H1 (cell line): ENCODE measurements at regions not wholly inside any gene's neighbourhood (a gene's known extent, or its start where the extent isn't known, plus 50 kb on each side); places are given as distances from the start of the nearest gene placed in this dataset.

Experiments
- CTCF ChIA-PET: fragments of 300-600 bp; sonication (Branson Sonifier 250); formaldehyde crosslinking; loops from one replicate; lab custom pipeline; 2021; ENCODE audit not compliant: partially characterized antibody; lab: Charles Lee
- POLR2A ChIA-PET: fragments of 300-600 bp; sonication (Branson Sonifier 250); formaldehyde crosslinking; loops from one replicate; lab custom pipeline; 2021; ENCODE audit warnings: inconsistent platforms; ENCODE audit not compliant: partially characterized antibody; lab: Charles Lee
- DNase-seq, 2 experiments: peaks; one replicate each; pipeline versions ENCODE4 v3.0.0 to v3.0.0-alpha.2; 2010 to 2022; ENCODE audit warnings: low spot score in 2 of 2, low read depth in 1 of 2, mixed read lengths in 1 of 2
- FAIRE-seq: peaks from 2 replicates; lab custom pipeline; 2011; peaks lifted over from hg19 to GRCh38; lab: Jason Lieb, UNC
- H2AFZ ChIP-seq: 2 replicates; pipeline ENCODE4 v1.8.1; 2012; ENCODE audit warnings: low read length, inconsistent platforms
- H2AK5ac ChIP-seq: 2 replicates; pipeline ENCODE4 v1.6.1; 2013; ENCODE audit warnings: low read depth, low read length
- H2BK120ac ChIP-seq: replicated peaks from 2 replicates; pipeline ENCODE3; 2013; ENCODE audit warnings: low read depth, low read length, inconsistent platforms
- H2BK12ac ChIP-seq: 2 replicates; pipeline ENCODE4 v1.6.1; 2013; ENCODE audit warnings: low read depth, low read length
- H2BK15ac ChIP-seq: 2 replicates; pipeline ENCODE4 v1.6.1; 2013; ENCODE audit warnings: low read length
- H2BK20ac ChIP-seq: 2 replicates; pipeline ENCODE4 v1.6.1; 2013; ENCODE audit warnings: low read length
- H2BK5ac ChIP-seq: 2 replicates; pipeline ENCODE4 v1.6.1; 2013; ENCODE audit warnings: low read depth, low read length
- H3K14ac ChIP-seq: 2 replicates; pipeline ENCODE4 v1.6.1; 2013; ENCODE audit warnings: inconsistent platforms; ENCODE audit not compliant: insufficient read length
- H3K18ac ChIP-seq: 2 replicates; pipeline ENCODE4 v1.6.1; 2013; ENCODE audit warnings: low read length; ENCODE audit errors: extremely low read depth
- H3K23ac ChIP-seq: 2 replicates; pipeline ENCODE4 v1.6.1; 2013; ENCODE audit warnings: inconsistent platforms; ENCODE audit not compliant: insufficient read length
- H3K23me2 ChIP-seq: 2 replicates; pipeline ENCODE4 v1.6.1; 2013; ENCODE audit warnings: low read depth, low read length
- H3K27ac ChIP-seq: 2 replicates; pipeline ENCODE4 v1.6.1; 2011; ENCODE audit warnings: low read depth, low read length, inconsistent platforms
- H3K27me3 ChIP-seq, 4 experiments: replicated peaks in 1 of 4; 1 replicate in 1 of 4; 2 replicates in 3 of 4; pipeline versions ENCODE4 v1.6.1 to v1.8.1; 2011 to 2013; ENCODE audit warnings: low read length in 3 of 4, mild to moderate bottlenecking in 3 of 4, inconsistent platforms in 2 of 4, mixed read lengths in 2 of 4, moderate library complexity in 1 of 4; ENCODE audit not compliant: control insufficient read depth in 3 of 4, insufficient read depth in 3 of 4; ENCODE audit errors: extremely low read depth in 1 of 4
- H3K36me3 ChIP-seq, 4 experiments: 2 replicates each; pipeline versions ENCODE4 v1.6.1 to v1.8.1; 2011 to 2013; ENCODE audit warnings: mild to moderate bottlenecking in 4 of 4, low read length in 3 of 4, moderate library complexity in 2 of 4, control low read depth in 1 of 4, inconsistent platforms in 1 of 4; ENCODE audit not compliant: insufficient read depth in 4 of 4, control insufficient read depth in 2 of 4
- H3K4ac ChIP-seq: replicated peaks from 2 replicates; pipeline ENCODE3; 2013; ENCODE audit warnings: low read length, low read depth, mixed read lengths, inconsistent platforms; ENCODE audit not compliant: insufficient read length
- H3K4me1 ChIP-seq, 4 experiments: replicated peaks in 1 of 4; 1 replicate in 1 of 4; 2 replicates in 3 of 4; pipeline versions ENCODE4 v1.6.1 to v1.8.1; 2011 to 2013; ENCODE audit warnings: low read length in 3 of 4, inconsistent platforms in 2 of 4, mixed read lengths in 1 of 4; ENCODE audit not compliant: insufficient read depth in 4 of 4, control insufficient read depth in 3 of 4
- H3K4me2 ChIP-seq, 2 experiments: 2 replicates each; pipeline versions ENCODE4 v1.6.1 to v1.8.1; 2011 to 2013; ENCODE audit warnings: low read depth in 2 of 2, low read length in 2 of 2, control low read depth in 1 of 2, inconsistent platforms in 1 of 2, mild to moderate bottlenecking in 1 of 2; ENCODE audit not compliant: insufficient read depth in 1 of 2
- H3K4me3 ChIP-seq, 4 experiments: fragments of 200-600, 300-600 bp in 1 of 4; sonication (generic), shearing (Covaris generic), sonication (Bioruptor Twin) in 1 of 4; 2 replicates each; pipeline versions ENCODE4 v1.5.1 to v1.8.1; 2011 to 2016; ENCODE audit warnings: low read length in 4 of 4, low read depth in 3 of 4, control low read depth in 2 of 4, inconsistent platforms in 2 of 4, mild to moderate bottlenecking in 2 of 4, mixed read lengths in 1 of 4, moderate library complexity in 1 of 4; ENCODE audit not compliant: insufficient read depth in 2 of 4; ENCODE audit errors: extremely low read depth in 1 of 4
- H3K56ac ChIP-seq: replicated peaks from 2 replicates; pipeline ENCODE3; 2013; ENCODE audit warnings: low read depth, mild to moderate bottlenecking, mixed read lengths, low read length, inconsistent platforms; ENCODE audit not compliant: insufficient read length
- H3K79me1 ChIP-seq: 2 replicates; pipeline ENCODE4 v1.6.1; 2013; ENCODE audit warnings: low read depth, low read length, control low read depth
- H3K79me2 ChIP-seq, 2 experiments: 2 replicates each; pipeline versions ENCODE4 v1.6.1 to v1.8.1; 2012 to 2013; ENCODE audit warnings: low read length in 2 of 2, mild to moderate bottlenecking in 2 of 2, inconsistent platforms in 1 of 2; ENCODE audit not compliant: insufficient read depth in 2 of 2, control insufficient read depth in 1 of 2
- H3K9ac ChIP-seq, 4 experiments: replicated peaks in 1 of 4; 1 replicate in 1 of 4; 2 replicates in 3 of 4; pipeline versions ENCODE4 v1.6.1 to v1.8.1; 2011 to 2013; ENCODE audit warnings: low read depth in 3 of 4, low read length in 3 of 4, control low read depth in 2 of 4, mild to moderate bottlenecking in 2 of 4, moderate library complexity in 2 of 4, inconsistent platforms in 1 of 4; ENCODE audit errors: extremely low read depth in 1 of 4
- H3K9me3 ChIP-seq, 2 experiments: 2 replicates each; pipeline versions ENCODE4 v1.6.1 to v1.8.1; 2012 to 2013; ENCODE audit warnings: mild to moderate bottlenecking in 2 of 2, moderate library complexity in 2 of 2, control low read depth in 1 of 2, inconsistent platforms in 1 of 2, low read depth in 1 of 2, low read length in 1 of 2, mixed read lengths in 1 of 2; ENCODE audit not compliant: insufficient read depth in 2 of 2
- H4K20me1 ChIP-seq, 2 experiments: replicated peaks in 1 of 2; 2 replicates each; pipeline versions ENCODE3 to v1.8.1; 2011 to 2013; ENCODE audit warnings: inconsistent platforms in 2 of 2, low read length in 2 of 2, mild to moderate bottlenecking in 1 of 2; ENCODE audit not compliant: insufficient read depth in 2 of 2, control insufficient read depth in 1 of 2
- H4K5ac ChIP-seq: 2 replicates; pipeline ENCODE4 v1.6.1; 2013; ENCODE audit warnings: low read length, low read depth, mixed read lengths, inconsistent platforms; ENCODE audit not compliant: insufficient read length
- H4K8ac ChIP-seq: 2 replicates; pipeline ENCODE4 v1.8.0; 2013; ENCODE audit warnings: mild to moderate bottlenecking, moderate library complexity, low read length, inconsistent platforms; ENCODE audit not compliant: insufficient read depth; ENCODE audit errors: extremely low read depth
- H4K91ac ChIP-seq: replicated peaks from 2 replicates; pipeline ENCODE3; 2013; ENCODE audit warnings: low read length, mixed read lengths, inconsistent platforms; ENCODE audit not compliant: insufficient read length
- BCL11A ChIP-seq, 2 experiments: IDR thresholded peaks; one replicate each; pipeline ENCODE4 v1.6.1; 2011; ENCODE audit warnings: low read depth in 2 of 2, low read length in 2 of 2, mild to moderate bottlenecking in 2 of 2
- EP300 ChIP-seq, 2 experiments: IDR thresholded peaks; 1 replicate in 1 of 2; 2 replicates in 1 of 2; pipeline ENCODE4 v1.6.1; 2011 to 2012; ENCODE audit warnings: low read depth in 2 of 2, low read length in 2 of 2, mild to moderate bottlenecking in 2 of 2, borderline replicate concordance in 1 of 2, inconsistent platforms in 1 of 2, moderate library complexity in 1 of 2
- PHF8 ChIP-seq: fragments of 200-600 bp; sonication (generic); conservative IDR thresholded peaks from 2 replicates; pipeline ENCODE4 v1.7.1; 2012; ENCODE audit warnings: low read depth, mild to moderate bottlenecking, inconsistent platforms, low read length, moderate library complexity
- SP2 ChIP-seq: IDR thresholded peaks from 2 replicates; pipeline ENCODE4 v1.6.1; 2012; ENCODE audit warnings: mild to moderate bottlenecking, low read length, inconsistent platforms
- SRF ChIP-seq: IDR thresholded peaks from 2 replicates; pipeline ENCODE4 v1.6.1; 2011; ENCODE audit warnings: mild to moderate bottlenecking, low read depth, low read length, moderate library complexity
- ZNF274 ChIP-seq: IDR thresholded peaks from 2 replicates; pipeline ENCODE4 v1.7.0; 2012; ENCODE audit warnings: low read length, borderline replicate concordance; ENCODE audit errors: extremely low read depth
- WGBS, 2 experiments: shearing (Covaris generic) in 1 of 2; methylation state at CpG; one replicate each; pipeline versions ENCODE4 v1.1.6 to v1.1.7; 2013 to 2015; ENCODE audit warnings: low lambda C conversion rate in 2 of 2, mixed read lengths in 2 of 2, inconsistent platforms in 1 of 2, low coverage in 1 of 2, missing lambda C conversion rate in 1 of 2; ENCODE audit not compliant: insufficient replicate concordance in 2 of 2, insufficient coverage in 1 of 2, insufficient read length in 1 of 2; ENCODE audit errors: extremely low coverage in 1 of 2, missing lambda C conversion rate in 1 of 2; 5-methylcytosine and 5-hydroxymethylcytosine counted together

DNA sequence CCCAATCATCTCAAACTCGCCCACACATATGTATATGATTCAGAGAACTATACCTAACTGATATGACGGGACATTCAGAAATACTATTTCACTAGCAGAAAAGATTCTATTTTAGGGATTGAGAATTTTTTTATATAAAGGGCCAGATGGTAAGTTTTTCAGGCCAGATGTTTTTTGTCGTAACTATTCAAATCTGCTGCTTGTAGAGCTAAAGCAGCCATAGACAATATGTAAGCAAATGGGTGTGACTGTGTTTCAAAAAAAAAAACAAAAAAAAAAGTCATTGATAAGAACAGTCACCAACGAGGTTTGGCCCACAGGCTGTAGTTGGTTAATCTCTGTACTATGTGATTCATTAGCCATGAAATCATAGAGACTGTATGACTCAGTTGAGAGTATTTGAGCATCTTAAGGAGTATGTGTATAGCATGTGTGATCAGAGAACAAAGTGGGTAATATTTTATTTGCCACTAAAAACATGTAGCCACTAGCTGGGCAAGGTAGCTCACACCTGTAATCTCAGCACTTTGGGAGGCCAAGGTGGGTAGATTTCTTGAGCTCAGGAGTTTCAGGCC, 2724.7 kb downstream of the PCDH9 start:
- CTCF ChIA-PET: interaction anchor here (0.6 kb wide), 2 partner anchors 10 to 1069 kb away, joined by 3 read pairs; no protein-coding TSS in a partner anchor
- FAIRE-seq (no peak), DNase-seq (no peak)

More for the DNA sequence above, 2724.7 kb downstream of the PCDH9 start:
- Histone ChIP-seq H3K4ac (no peak overlapping the region), H3K56ac (no peak overlapping the region), H2BK20ac (no peak overlapping the region), H4K20me1 (no peaks in the 10 kb centered on the region), H2AFZ (no peak overlapping the region), H3K9me3 (no peaks in the 10 kb centered on the region; a peak in 1 of 4 replicates), H3K27me3 (no peaks in the 10 kb centered on the region), H3K9ac (no peak overlapping the region), H3K14ac (no peak overlapping the region), H2BK15ac (no peak overlapping the region), H4K8ac (no peak overlapping the region), H2BK12ac (no peak overlapping the region), H3K18ac (no peak overlapping the region)
- WGBS, 2 experiments: 98% methylated on average over 4 of the region's 4 CpGs; no CpG with 5 or more reads in 1 of the 2 experiments
- no peak for TF ChIP-seq ZNF274
- TF ChIP-seq PHF8: no peak
- TF ChIP-seq SRF: no peak
- TF ChIP-seq EP300 (IDR thresholded peaks at IDR 0.05; ENCODE audit: borderline replicate concordance in 1 of 2, low read depth in 2 of 2, low read length in 2 of 2): no peak
- no peak for TF ChIP-seq BCL11A (IDR thresholded peaks at IDR 0.05; ENCODE audit: low read depth in 2 of 2, low read length in 2 of 2)
- no peak for TF ChIP-seq SP2
- TF ChIP-seq, all 59 proteins: peak for 0
- no peak overlapping the region for H4K5ac ChIP-seq
- no peak overlapping the region for H2BK120ac ChIP-seq
- H3K36me3 ChIP-seq: no peaks in the 10 kb centered on the region; a peak in 1 of 8 replicates
- no peak overlapping the region for H3K23ac ChIP-seq
- no peaks in the 10 kb centered on the region for H3K4me1 ChIP-seq
- H3K23me2 ChIP-seq: no peaks in the 10 kb centered on the region
- H3K4me3 ChIP-seq: no peak overlapping the region
- no peak overlapping the region for H3K27ac ChIP-seq
- H2BK5ac ChIP-seq: no peak overlapping the region
- H3K4me2 ChIP-seq: no peak overlapping the region
- no peaks in the 10 kb centered on the region for H3K79me2 ChIP-seq
- no peak overlapping the region for H2AK5ac ChIP-seq
- no peaks in the 10 kb centered on the region for H3K79me1 ChIP-seq
- POLR2A ChIA-PET: no interaction called here
- H4K91ac ChIP-seq: no peak overlapping the region
